HG03280 (cell line): ENCODE measurements at regions not wholly inside any gene's neighbourhood (a gene's known extent, or its start where the extent isn't known, plus 50 kb on each side); places are given as distances from the start of the nearest gene placed in this dataset.

Source experiments
- ATAC-seq: cut with Tn5 transposase; IDR thresholded peaks from one replicate; pipeline ENCODE4 v1.9.1; 2021; ENCODE audit warnings: mild to moderate bottlenecking, moderate library complexity; ENCODE audit not compliant: unreplicated experiment

GRCh38 chr6:159444056-159444760 is 248.8 kb downstream of the SOD2 start:
- no peak for ATAC-seq

GRCh38 chr6:159443417-159443920 is 249.6 kb downstream of the SOD2 start:
- ATAC-seq = no peak

GRCh38 chr6:159441704-159441981 is 251.4 kb downstream of the SOD2 start:
- ATAC-seq = no peak

- ATAC-seq = no peak
These were observed 251.9 kb downstream of the SOD2 start for GRCh38 chr6:159440911-159441703.

- ATAC-seq = no peak
These were observed 252.7 kb downstream of the SOD2 start for GRCh38 chr6:159440349-159440748.

- ATAC-seq = no peak
These were observed 253.4 kb downstream of the SOD2 start for GRCh38 chr6:159439651-159440050.

- no peak for ATAC-seq
These were observed 254.9 kb downstream of the SOD2 start for GRCh38 chr6:159438106-159438505.

- ATAC-seq = no peak
These were observed 256.5 kb downstream of the SOD2 start for GRCh38 chr6:159436581-159436980.

GRCh38 chr6:159435701-159436100 is 257.3 kb downstream of the SOD2 start:
- no peak for ATAC-seq

GRCh38 chr6:159434410-159434809 is 258.6 kb downstream of the SOD2 start:
- no peak for ATAC-seq

GRCh38 chr6:159433550-159433949 is 259.5 kb downstream of the SOD2 start:
- no peak for ATAC-seq

GRCh38 chr6:159431750-159432149 is 261.3 kb downstream of the SOD2 start:
- ATAC-seq = no peak

- no peak for ATAC-seq
These were observed 261.1 kb downstream of the FNDC1 start for GRCh38 chr6:159430323-159430722.

GRCh38 chr6:159429433-159429832 is 260.2 kb downstream of the FNDC1 start:
- ATAC-seq = no peak

- ATAC-seq = no peak
These were observed 258.6 kb downstream of the FNDC1 start for GRCh38 chr6:159427771-159428170.

GRCh38 chr6:159427335-159427734 is 258.1 kb downstream of the FNDC1 start:
- no peak for ATAC-seq

- no peak for ATAC-seq
These were observed 256.2 kb downstream of the FNDC1 start for GRCh38 chr6:159425421-159425820.

GRCh38 chr6:159422041-159422984 is 253.1 kb downstream of the FNDC1 start:
- no peak for ATAC-seq

- ATAC-seq = no peak
These were observed 252.4 kb downstream of the FNDC1 start for GRCh38 chr6:159421586-159421985.

- no peak for ATAC-seq
These were observed 249.8 kb downstream of the FNDC1 start for GRCh38 chr6:159418997-159419396.

GRCh38 chr6:159416891-159417560 is 247.8 kb downstream of the FNDC1 start:
- no peak for ATAC-seq
